A549 (cell line): ENCODE measurements at regions not wholly inside any gene's neighbourhood (a gene's known extent, or its start where the extent isn't known, plus 50 kb on each side); places are given as distances from the start of the nearest gene placed in this dataset.

Experiments
- CHD2 ChIP-seq: fragments of 150-350 bp; IDR thresholded peaks from 2 replicates; pipeline ENCODE4 v1.6.1; 2014; ENCODE audit warnings: low read length; ENCODE audit not compliant: partially characterized antibody
- CTCF ChIP-seq: fragments of >200 bp; sonication (Bioruptor Twin); formaldehyde crosslinking; IDR thresholded peaks from 3 replicates; pipeline ENCODE4 v1.5.1; 2016
- EHMT2 ChIP-seq: fragments of 200-600 bp; sonication (generic); IDR thresholded peaks from 2 replicates; pipeline ENCODE4 v1.6.1; 2016; ENCODE audit warnings: antibody characterized with exemption, low read depth, mild to moderate bottlenecking, moderate library complexity
- EP300 ChIP-seq, 2 experiments: fragments of >200 bp; sonication (Bioruptor Twin); formaldehyde crosslinking; IDR thresholded peaks; 2 replicates in 1 of 2; 3 replicates in 1 of 2; pipeline ENCODE4 v1.6.1; 2016 to 2017
- ESRRA ChIP-seq: fragments of 150-350 bp; IDR thresholded peaks from 2 replicates; pipeline ENCODE4 v1.6.1; 2014; ENCODE audit warnings: mild to moderate bottlenecking, low read length, borderline replicate concordance
- JUN ChIP-seq, 2 experiments: fragments of >200 bp; sonication (Bioruptor Twin); formaldehyde crosslinking; IDR thresholded peaks; 2 replicates in 1 of 2; 3 replicates in 1 of 2; pipeline ENCODE4 v1.6.1; 2016 to 2017
- JUNB ChIP-seq: fragments of >200 bp; sonication (Bioruptor Twin); formaldehyde crosslinking; IDR thresholded peaks from 2 replicates; pipeline ENCODE4 v1.6.1; 2016
- KDM1A ChIP-seq: fragments of 200-600 bp; sonication (generic); IDR thresholded peaks from 2 replicates; pipeline ENCODE4 v1.6.1; 2016; ENCODE audit warnings: low read depth, mild to moderate bottlenecking
- MAX ChIP-seq: IDR thresholded peaks from 2 replicates; pipeline ENCODE4 v1.6.1; 2012
- PBX3 ChIP-seq: IDR thresholded peaks from 2 replicates; pipeline ENCODE4 v1.6.1; 2012
- POLR2A ChIP-seq: IDR thresholded peaks from 2 replicates; pipeline ENCODE4 v1.6.1; 2012; ENCODE audit warnings: mild to moderate bottlenecking, low read length
- RAD21 ChIP-seq, 2 experiments: fragments of >200 bp in 1 of 2; sonication (Bioruptor Twin) in 1 of 2; formaldehyde crosslinking in 1 of 2; IDR thresholded peaks in 1 of 2; conservative IDR thresholded peaks in 1 of 2; 2 replicates in 1 of 2; 3 replicates in 1 of 2; pipeline ENCODE4 v1.6.1; 2012 to 2018; ENCODE audit warnings: inconsistent platforms in 1 of 2
- ZNF302 ChIP-seq: fragments of 250-450 bp; sonication (Bioruptor Pico); IDR thresholded peaks from 2 replicates; pipeline ENCODE4 v1.9.0; 2021; ENCODE audit warnings: inconsistent platforms, mild to moderate bottlenecking, moderate library complexity

GRCh38 chr10:33494694-33495265 lies 160.3 kb upstream of the NRP1 start:
- TF ChIP-seq CTCF: no peak
- no peak for TF ChIP-seq CHD2
- TF ChIP-seq PBX3: no peak
- TF ChIP-seq ESRRA: no peak
- TF ChIP-seq EHMT2: no peak
- TF ChIP-seq POLR2A: no peak
- TF ChIP-seq JUNB: no peak
- no peak for TF ChIP-seq MAX
- TF ChIP-seq ZNF302: no peak
- TF ChIP-seq RAD21 (conservative IDR thresholded peaks at IDR 0.05 in 1 of 2, IDR thresholded peaks at IDR 0.05 in 1 of 2): no peak
- TF ChIP-seq EP300 (IDR thresholded peaks at IDR 0.05): no peak
- no peak for TF ChIP-seq KDM1A
- TF ChIP-seq JUN (IDR thresholded peaks at IDR 0.05): no peak
